ENCODE measurements at regions not wholly inside any gene's neighbourhood (a gene's known extent, or its start where the extent isn't known, plus 50 kb on each side); places are given as distances from the start of the nearest gene placed in this dataset.
"Not testable (repeated sequence)": the region's sequence is repeated elsewhere in the genome, so short reads cannot be mapped to it uniquely, and the experiment has no call there.

DNA sequence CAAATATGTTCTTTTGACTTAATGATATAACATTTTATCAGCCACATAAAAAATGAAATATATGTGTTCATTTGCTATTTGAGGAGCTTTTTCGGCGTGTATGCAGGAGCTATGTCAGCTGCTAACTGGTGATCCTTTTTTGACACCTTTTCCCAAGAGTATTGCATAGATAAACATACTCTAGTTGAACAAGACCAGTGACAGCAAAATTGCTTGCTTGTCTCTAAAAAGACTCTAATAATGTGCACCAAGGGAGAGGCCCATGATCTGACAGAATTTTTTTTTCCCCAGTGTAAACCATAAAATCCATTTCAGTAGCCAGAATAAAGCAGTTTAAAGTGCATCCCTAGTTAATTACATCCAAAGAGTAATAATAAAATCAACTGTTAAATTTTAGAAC is 103.6 kb upstream of the BARHL2 start:
- TF ChIP-seq JUND (IDR thresholded peaks at IDR 0.05; ENCODE audit: low read depth), result no peak
- DNase-seq (ENCODE audit: low read depth in 1 of 2, low spot score in 1 of 2), result no peak
- in situ Hi-C loops (cut with HindIII; ENCODE audit: low pct_unique_long_range_greater_than_20kb, low sequenced_read_pairs), result no loop called here

DNA sequence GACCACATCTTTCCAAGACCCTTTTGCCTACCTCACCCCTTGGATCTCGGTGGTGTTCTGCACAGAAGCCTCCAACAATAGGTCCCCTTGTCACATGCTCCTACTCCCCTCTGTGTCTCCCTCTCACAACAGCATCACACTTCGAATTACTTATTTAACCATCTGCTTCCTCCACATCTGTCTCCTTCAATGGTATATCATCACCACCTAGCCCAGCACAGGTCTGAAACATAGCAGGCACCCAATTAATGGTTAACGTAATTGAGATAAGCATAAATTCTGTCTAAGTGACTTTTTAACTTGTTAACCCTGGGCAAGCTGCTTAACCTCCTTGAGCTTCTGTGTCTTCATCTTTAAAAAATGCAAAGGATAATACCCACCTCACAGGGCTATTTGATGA is 100.3 kb upstream of the BARHL2 start:
- in situ Hi-C loops (cut with HindIII; ENCODE audit: low pct_unique_long_range_greater_than_20kb, low sequenced_read_pairs), result no loop called here
- TF ChIP-seq JUND (IDR thresholded peaks at IDR 0.05; ENCODE audit: low read depth), result no peak
- DNase-seq (ENCODE audit: low read depth in 1 of 2, low spot score in 1 of 2), result no peak

DNA sequence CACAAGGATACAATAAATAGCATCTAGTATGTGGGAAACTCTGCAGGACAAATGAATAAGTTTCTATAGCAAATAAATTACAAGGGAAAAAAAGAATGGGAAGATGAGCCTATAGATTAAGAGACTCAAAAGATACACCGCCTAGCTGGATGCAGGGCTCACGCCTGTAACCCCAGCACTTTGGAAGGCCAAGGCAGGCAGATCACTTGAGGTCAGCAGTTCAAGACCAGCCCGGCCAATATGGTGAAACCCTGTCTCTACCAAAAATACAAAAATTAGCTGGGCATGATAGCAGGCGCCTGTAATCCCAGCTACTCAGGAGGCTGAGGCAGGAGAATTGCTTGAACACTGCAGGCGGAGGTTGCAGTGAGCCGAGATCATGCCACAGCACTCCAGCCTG is 95.1 kb upstream of the BARHL2 start:
- DNase-seq (ENCODE audit: low read depth in 1 of 2, low spot score in 1 of 2); in situ Hi-C loops (cut with HindIII; ENCODE audit: low pct_unique_long_range_greater_than_20kb, low sequenced_read_pairs): not testable (repeated sequence)

DNA sequence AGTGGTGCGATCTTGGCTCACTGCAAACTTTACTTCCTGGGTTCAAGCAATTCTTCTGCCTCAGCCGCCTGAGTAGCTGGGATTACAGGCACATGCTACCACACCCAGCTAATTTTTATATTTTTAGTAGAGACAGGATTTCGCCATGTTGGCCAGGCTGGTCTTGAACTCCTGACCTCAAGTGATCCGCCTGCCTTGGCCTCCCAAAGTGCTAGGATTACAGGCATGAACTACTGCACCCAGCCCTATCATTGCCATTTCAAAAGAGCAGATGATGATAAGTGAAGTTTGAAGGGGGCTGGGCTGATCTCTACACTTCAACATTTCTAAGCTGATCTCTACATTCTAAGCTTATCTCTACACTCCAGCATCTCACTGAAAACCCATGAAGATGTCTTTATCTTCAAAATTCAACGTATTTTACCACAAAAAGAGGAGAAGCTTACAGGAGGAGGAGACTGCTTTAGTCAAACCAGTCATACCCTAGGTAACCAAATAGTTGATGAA is 94.4 kb upstream of the BARHL2 start:
- in situ Hi-C loops (cut with HindIII; ENCODE audit: low pct_unique_long_range_greater_than_20kb, low sequenced_read_pairs), result not testable (repeated sequence)

DNA sequence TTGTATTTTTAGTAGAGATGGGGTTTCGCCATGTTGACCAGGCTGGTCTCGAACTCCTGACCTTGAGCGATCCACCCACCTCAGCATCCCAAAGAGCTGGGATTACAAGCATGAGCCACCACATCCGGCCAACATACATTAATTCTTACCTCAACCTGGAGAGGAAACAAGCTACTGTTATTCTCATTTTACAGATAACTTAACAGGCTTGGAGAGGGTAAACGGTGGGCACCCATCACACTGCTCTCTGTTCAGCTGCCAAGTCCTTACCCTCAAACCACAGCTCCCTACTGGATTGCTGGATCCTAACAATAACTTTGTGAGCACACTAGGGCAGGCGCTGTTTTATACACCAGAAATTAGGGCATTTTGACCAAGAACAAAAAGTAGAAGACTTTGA is 93.6 kb upstream of the BARHL2 start:
- in situ Hi-C loops (cut with HindIII; ENCODE audit: low pct_unique_long_range_greater_than_20kb, low sequenced_read_pairs), result no loop called here
- TF ChIP-seq JUND (IDR thresholded peaks at IDR 0.05; ENCODE audit: low read depth), result no peak

More for the DNA sequence above, 94.4 kb upstream of the BARHL2 start:
- not testable (repeated sequence) for DNase-seq (ENCODE audit: low read depth in 1 of 2, low spot score in 1 of 2)

DNA sequence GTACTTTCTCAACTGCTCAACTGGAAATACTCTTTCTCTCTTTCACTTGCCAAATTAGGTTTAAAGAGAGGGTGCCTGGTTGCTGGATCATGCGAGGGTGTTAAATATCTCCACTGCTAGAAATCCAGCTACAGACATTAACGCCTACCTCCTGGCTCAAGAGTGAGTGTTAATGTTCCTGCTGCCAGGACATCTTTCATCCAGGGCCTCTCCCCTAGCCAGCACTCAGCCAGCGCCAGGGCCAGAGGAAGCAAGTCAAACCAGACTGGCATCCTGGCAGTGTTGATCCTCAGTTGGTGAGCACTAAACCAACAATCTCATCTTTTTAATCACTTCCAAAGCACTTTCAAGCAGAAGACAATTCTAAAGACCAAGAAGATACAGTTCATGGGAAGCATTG is 92.9 kb upstream of the BARHL2 start:
- peak in 1 of 2 experiments; percentile 22 for DNase-seq (ENCODE audit: low read depth in 1 of 2, low spot score in 1 of 2)
- no peak for TF ChIP-seq JUND (IDR thresholded peaks at IDR 0.05; ENCODE audit: low read depth)
- in situ Hi-C loops (cut with HindIII; ENCODE audit: low pct_unique_long_range_greater_than_20kb, low sequenced_read_pairs), result no loop called here

More for the DNA sequence above, 93.6 kb upstream of the BARHL2 start:
- DNase-seq (ENCODE audit: low read depth in 1 of 2, low spot score in 1 of 2), result no peak

DNA sequence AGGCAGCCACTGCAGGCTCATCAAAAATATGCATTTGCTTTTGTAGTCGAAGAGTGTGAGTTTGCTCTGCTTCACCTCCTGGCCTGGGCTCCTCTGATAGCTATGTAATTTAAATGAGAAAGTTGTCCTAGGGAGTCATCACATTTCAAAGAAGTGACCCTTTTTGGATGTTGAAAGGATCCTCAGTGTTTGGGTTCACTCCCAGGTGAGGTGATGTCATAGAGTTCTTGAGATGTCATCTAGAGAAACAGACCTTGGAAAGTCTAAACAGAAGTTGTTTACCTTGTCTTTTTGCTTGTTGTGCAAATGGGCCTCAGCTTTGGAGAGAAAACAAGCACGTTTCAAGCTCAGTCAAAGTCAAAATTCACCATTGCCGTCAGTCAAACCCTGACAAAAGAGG is 92.0 kb upstream of the BARHL2 start:
- DNase-seq (ENCODE audit: low read depth in 1 of 2, low spot score in 1 of 2), result no peak
- TF ChIP-seq JUND (IDR thresholded peaks at IDR 0.05; ENCODE audit: low read depth), result no peak
- in situ Hi-C loops (cut with HindIII; ENCODE audit: low pct_unique_long_range_greater_than_20kb, low sequenced_read_pairs), result no loop called here

DNA sequence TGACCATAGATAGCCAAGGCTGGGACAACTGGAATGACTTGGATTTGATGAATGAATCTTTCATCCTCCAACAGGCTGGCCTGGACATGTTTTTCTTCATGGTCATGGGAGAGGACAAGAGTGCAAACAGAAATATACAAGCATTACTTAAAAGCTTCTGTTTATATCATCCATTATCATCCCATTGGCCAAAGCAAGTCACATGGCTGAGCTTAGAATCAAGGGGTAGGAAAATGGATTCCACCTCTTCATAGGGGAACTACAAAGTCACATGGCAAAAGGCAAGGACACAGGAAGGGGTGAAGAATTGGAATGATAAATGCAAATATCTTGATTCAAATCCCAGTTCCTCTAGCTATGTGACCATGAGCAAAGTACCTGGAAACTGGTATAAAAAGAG is 90.2 kb upstream of the BARHL2 start:
- in situ Hi-C loops (cut with HindIII; ENCODE audit: low pct_unique_long_range_greater_than_20kb, low sequenced_read_pairs), result no loop called here
- TF ChIP-seq JUND (IDR thresholded peaks at IDR 0.05; ENCODE audit: low read depth), result no peak
- no peak for DNase-seq (ENCODE audit: low read depth in 1 of 2, low spot score in 1 of 2)

DNA sequence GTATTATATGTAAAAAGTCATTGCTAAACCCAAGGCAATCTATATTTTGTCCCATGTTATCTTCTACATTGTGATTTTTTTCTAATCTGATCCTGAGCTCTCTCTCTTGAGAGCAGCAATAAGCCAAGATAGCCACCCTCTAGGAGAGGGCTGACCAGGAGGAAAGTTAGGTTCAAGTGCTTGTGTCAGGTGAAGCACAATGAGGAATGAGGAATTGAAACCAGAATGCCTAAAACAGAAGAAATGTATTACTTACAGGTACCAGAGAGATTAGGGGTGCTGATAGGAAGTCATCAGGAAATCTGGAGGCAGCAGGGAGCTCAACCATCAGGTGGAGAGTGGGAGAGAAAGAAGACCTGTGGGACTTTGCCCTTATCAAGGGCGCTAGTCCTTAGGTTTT is 85.5 kb upstream of the BARHL2 start:
- no peak for TF ChIP-seq JUND (IDR thresholded peaks at IDR 0.05; ENCODE audit: low read depth)
- in situ Hi-C loops (cut with HindIII; ENCODE audit: low pct_unique_long_range_greater_than_20kb, low sequenced_read_pairs), result no loop called here
- DNase-seq (ENCODE audit: low read depth in 1 of 2, low spot score in 1 of 2), result no peak

DNA sequence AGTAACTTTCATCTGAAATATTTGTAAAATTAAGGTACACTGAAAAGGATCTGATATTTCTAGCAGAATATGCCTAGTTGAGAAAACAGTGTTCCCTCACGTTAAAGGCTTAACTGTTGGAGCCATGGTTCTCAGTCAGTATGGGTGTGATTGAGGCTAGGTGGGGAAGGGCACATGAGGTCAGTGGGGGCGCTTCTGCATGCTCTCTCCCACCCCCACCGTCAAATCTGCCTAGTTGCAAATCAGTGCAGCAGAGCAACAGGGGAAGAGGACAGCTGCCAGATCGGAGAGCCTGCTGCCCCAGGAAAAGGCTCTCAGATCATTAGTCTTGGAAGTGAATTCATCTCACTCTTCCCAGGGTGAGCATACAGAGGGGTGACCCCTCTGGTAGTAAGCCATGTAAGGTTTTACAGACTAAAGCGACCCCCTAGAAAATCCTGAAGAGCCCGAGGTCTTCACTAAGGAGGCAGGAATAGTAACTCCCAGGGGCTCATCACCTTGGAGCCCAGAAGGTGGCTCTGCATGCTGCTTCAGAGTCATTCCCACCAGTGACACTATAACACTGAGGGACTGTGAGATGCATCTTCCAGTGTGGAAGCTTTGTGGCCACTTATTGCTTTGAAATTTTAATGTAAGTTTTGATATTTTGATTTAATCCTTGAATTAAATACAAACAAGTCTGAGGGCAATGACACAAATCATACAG is 83.1 kb upstream of the BARHL2 start:
- peak in 1 of 2 experiments; percentile 2 for DNase-seq (ENCODE audit: low read depth in 1 of 2, low spot score in 1 of 2)
- TF ChIP-seq JUND (IDR thresholded peaks at IDR 0.05; ENCODE audit: low read depth), result no peak
- in situ Hi-C loops (cut with HindIII; ENCODE audit: low pct_unique_long_range_greater_than_20kb, low sequenced_read_pairs), result no loop called here

DNA sequence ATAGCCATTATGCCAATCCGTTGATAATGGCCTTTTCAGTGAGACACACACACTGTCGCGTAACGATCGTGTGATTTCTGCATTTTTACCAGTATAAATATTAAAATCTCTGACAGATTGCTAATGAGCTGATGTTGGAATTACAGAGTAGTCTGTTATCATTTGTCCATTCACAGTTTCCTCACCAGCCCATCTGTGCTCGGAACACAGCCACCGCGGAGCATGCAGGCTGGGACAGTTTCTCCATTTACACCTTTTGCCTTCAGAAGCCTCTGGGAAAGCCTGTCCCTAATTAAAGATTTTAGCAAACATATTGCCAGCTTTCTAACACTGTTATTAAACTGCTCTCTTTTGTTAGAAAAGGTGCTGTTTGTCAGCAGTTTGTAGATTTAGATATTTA is 82.2 kb upstream of the BARHL2 start:
- TF ChIP-seq JUND (IDR thresholded peaks at IDR 0.05; ENCODE audit: low read depth), result no peak
- no peak for DNase-seq (ENCODE audit: low read depth in 1 of 2, low spot score in 1 of 2)
- in situ Hi-C loops (cut with HindIII; ENCODE audit: low pct_unique_long_range_greater_than_20kb, low sequenced_read_pairs), result no loop called here

DNA sequence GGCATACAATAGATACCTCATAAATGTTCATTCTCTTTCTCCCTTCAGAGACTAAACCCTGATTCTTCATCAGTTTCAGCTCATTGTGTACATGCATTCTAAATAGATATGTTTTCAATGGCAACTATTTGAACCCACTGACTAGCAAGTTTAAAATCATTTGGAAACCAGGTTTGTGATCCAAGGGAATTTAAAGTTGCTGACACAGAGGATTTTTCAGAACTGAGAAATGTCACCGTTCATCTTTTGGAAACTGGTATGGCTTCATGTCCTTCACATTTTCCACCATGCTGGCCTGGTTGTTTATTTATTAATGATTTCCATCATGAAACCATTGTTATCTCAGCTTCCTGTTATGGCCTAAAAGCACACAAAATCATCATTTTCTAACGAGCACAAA is 81.8 kb upstream of the BARHL2 start:
- in situ Hi-C loops (cut with HindIII; ENCODE audit: low pct_unique_long_range_greater_than_20kb, low sequenced_read_pairs), result no loop called here
- no peak for TF ChIP-seq JUND (IDR thresholded peaks at IDR 0.05; ENCODE audit: low read depth)
- DNase-seq (ENCODE audit: low read depth in 1 of 2, low spot score in 1 of 2), result no peak

DNA sequence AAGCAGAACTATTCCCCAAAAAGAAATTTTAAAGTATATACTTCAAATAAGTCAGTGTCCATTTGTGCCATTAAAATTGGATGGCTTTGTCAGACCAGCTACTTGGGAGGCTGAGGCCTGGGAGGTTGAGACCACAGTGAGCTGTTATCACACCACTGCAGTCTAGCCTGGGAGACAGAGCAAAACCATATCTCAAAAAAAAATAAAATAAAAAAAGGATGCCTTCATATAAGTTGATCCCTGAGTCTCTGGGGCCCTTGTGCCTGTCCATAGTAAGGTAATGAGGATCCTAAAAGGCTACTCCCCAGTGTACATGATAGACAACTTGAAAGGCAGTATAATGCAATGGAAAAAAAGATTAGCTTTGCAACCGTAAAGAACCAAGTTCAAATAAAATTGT is 81.2 kb upstream of the BARHL2 start:
- in situ Hi-C loops (cut with HindIII; ENCODE audit: low pct_unique_long_range_greater_than_20kb, low sequenced_read_pairs), result no loop called here
- no peak for DNase-seq (ENCODE audit: low read depth in 1 of 2, low spot score in 1 of 2)
- no peak for TF ChIP-seq JUND (IDR thresholded peaks at IDR 0.05; ENCODE audit: low read depth)

DNA sequence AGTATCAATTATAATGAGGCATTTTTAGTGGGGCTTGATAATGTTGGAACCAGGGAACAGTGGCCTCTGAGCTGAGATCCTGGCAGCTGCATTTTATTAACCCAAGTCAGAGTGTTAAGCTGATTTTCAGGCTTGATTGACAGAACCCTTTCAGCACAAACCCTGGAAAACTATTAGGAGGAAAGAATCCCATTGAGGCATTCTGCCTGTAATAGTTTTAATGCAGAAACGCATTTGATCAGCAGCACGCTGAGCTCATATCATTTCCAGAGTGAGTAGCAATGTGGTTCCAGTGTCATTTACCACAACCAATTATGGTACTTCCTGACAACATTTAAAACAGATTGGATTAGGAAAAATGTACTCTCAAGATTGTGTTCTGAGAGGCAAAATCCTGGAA is 78.3 kb upstream of the BARHL2 start:
- no peak for TF ChIP-seq JUND (IDR thresholded peaks at IDR 0.05; ENCODE audit: low read depth)
- in situ Hi-C loops (cut with HindIII; ENCODE audit: low pct_unique_long_range_greater_than_20kb, low sequenced_read_pairs), result no loop called here
- no peak for DNase-seq (ENCODE audit: low read depth in 1 of 2, low spot score in 1 of 2)

All from T47D (cell line).